VCaP (cell line): ENCODE measurements at regions not wholly inside any gene's neighbourhood (a gene's known extent, or its start where the extent isn't known, plus 50 kb on each side); places are given as distances from the start of the nearest gene placed in this dataset.

Experiments
- H3K27ac ChIP-seq: fragments of 450-650 bp; 2 replicates; pipeline ENCODE4 v1.5.1; 2017
- CTCF ChIP-seq: fragments of 450-650 bp; conservative IDR thresholded peaks from 2 replicates; pipeline ENCODE4 v1.5.1; 2017; ENCODE audit warnings: mild to moderate bottlenecking, moderate library complexity

GRCh38 chr7:3165681-3166580 lies 122.3 kb upstream of the CARD11 start:
- no peak overlapping the region for H3K27ac ChIP-seq
- no peak for TF ChIP-seq CTCF

- no peak overlapping the region for H3K27ac ChIP-seq
- no peak for TF ChIP-seq CTCF
Observed at GRCh38 chr7:3167551-3167950, 123.9 kb upstream of the CARD11 start.

GRCh38 chr7:3168370-3168769 lies 124.7 kb upstream of the CARD11 start:
- H3K27ac ChIP-seq: no peak overlapping the region
- no peak for TF ChIP-seq CTCF

GRCh38 chr7:3168869-3169268 lies 125.2 kb upstream of the CARD11 start:
- no peak for TF ChIP-seq CTCF
- no peak overlapping the region for H3K27ac ChIP-seq

- no peak overlapping the region for H3K27ac ChIP-seq
- no peak for TF ChIP-seq CTCF
Observed at GRCh38 chr7:3172768-3173280, 128.2 kb upstream of the SDK1 start.

- TF ChIP-seq CTCF: no peak
Observed at GRCh38 chr7:3174515-3175284, 126.4 kb upstream of the SDK1 start.

GRCh38 chr7:3175285-3175902 lies 125.7 kb upstream of the SDK1 start:
- no peak for TF ChIP-seq CTCF
- H3K27ac ChIP-seq: no peak overlapping the region

More at GRCh38 chr7:3174515-3175284, 126.4 kb upstream of the SDK1 start:
- no peak overlapping the region for H3K27ac ChIP-seq
